GM04503 (cell line): ENCODE measurements at regions not wholly inside any gene's neighbourhood (a gene's known extent, or its start where the extent isn't known, plus 50 kb on each side); places are given as distances from the start of the nearest gene placed in this dataset.

Experiments used
- DNase-seq: peaks from one replicate; pipeline ENCODE4 v3.0.0-alpha.2; 2012; ENCODE audit warnings: low read depth

DNA sequence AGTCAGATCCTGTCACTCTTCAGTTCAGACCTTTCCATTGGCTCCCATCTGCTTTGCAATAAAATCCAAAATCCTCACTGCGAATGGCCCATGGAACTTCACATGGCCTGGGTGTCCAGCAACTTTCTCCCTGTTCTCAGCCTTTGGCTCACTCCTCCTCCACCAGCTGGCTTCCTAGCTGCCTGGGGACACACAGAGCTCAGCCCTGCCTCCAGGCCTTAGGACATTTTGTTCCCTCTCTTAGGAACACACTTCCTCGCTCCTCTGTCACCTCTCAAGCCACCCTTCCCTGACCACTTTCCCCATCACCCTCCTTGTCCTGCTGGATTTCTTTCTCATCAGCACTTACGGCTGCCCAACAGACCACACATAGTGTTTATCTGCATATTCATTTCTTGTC, 419.6 kb downstream of the MED13L start:
- no peak for DNase-seq

DNA sequence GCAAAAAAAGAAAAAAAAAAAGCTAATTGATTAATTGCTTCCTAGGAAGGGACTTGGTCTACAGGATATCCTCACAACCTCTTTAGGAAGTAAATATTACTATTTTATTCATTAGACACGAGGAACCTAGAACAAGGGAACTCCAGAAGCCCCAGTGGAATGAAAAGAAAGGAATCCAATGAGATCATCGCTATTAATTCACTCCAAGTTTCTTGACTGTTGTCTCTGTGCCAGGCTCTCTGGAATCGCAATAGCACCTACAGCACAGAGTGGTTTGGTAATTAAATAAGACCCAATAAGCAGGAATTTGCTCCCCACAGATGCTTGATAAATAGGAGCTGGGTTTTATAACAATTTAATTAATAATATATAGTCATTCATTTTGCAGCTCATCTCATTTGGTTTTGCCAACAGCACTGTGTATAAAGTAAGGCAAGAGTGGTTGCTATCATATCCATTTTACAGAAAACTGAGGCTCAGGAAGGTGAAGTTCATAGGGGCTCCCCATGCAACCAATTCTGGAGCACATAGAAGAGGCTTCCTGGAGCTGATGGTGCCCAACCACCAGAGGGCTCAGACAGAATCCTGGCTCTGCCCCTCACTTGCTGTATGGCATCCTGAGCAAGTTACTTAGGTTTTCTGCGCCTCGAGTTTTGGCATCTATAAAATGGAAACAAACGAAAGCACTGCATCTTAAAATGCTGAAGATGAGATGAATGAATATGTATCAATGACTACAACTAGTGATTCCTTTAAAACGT, 420.2 kb downstream of the MED13L start:
- DNase-seq: no peak

DNA sequence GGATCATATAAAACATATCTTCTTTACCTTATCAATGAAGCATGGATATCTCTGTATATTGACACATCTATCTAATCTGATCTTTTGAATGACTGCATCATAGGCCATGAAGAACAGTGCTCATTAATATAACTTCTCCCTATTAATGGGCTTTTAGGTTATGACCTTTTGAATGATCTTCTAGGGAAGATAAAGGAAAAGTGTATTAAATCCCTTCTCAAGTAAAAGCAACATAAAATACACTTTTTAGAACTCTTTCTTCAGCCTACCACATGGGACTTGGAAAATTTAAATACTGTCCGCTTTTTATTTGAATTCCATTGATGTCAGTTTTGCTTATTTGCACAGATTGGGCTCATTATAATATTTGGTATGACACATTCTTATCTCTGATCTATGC, 425.4 kb downstream of the MED13L start:
- no peak for DNase-seq

- no peak for DNase-seq
Measured at GRCh38 chr12:115850957-115851356, 426.5 kb downstream of the MED13L start.

GRCh38 chr12:115849262-115849943, 428.1 kb downstream of the MED13L start:
- DNase-seq: no peak

GRCh38 chr12:115847398-115847797, 430.1 kb downstream of the MED13L start:
- no peak for DNase-seq

- DNase-seq: no peak
Measured at GRCh38 chr12:115846516-115846915, 431.0 kb downstream of the MED13L start.

DNA sequence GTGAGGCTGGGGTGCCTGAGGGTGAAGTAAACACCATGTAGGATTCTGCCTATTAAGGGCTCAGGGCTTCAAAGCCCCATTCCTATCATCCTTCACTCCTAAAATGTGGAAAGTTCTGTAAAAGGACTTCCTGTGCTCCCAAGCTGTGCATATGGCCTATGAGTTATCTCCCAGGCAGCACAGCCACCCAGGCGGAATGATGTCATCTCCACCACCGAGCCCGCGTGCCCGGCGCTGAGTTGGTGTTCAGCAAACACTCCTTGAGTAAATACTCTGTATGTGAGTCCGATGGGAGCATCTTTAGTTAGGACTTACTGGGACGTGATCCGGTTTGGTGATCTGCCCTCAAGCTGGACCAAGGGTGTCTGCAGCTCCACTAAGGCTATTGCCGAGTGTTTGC, 437.3 kb downstream of the MED13L start:
- no peak for DNase-seq

- DNase-seq: no peak
Measured at GRCh38 chr12:115838952-115839351, 438.5 kb downstream of the MED13L start.

DNA sequence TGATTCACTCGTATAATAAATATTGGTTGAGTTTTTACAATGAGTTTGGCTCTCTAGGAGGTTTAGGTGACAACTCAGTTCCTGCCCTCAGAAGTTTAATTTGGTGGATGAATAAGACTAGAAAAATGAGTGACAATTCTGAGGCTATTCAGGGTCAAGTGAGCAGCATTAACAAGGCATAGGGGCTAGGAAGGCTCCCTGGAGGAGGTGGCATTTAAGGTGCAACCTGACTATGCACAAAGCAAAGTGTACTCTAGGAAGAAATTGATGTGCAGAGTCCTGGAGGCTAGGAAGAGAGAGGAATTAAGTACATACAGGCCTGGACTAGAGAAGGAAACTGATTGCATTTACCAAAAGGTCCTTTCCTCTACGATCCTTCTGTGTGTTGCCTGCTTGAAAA, 440.3 kb downstream of the MED13L start:
- DNase-seq: no peak

- DNase-seq: no peak
Measured at GRCh38 chr12:115835445-115835844, 442.0 kb downstream of the MED13L start.

- DNase-seq: no peak
Measured at GRCh38 chr12:115833704-115834103, 443.8 kb downstream of the MED13L start.

GRCh38 chr12:115830633-115831032, 446.9 kb downstream of the MED13L start:
- DNase-seq: no peak

GRCh38 chr12:115830070-115830469, 447.4 kb downstream of the MED13L start:
- DNase-seq: no peak

DNA sequence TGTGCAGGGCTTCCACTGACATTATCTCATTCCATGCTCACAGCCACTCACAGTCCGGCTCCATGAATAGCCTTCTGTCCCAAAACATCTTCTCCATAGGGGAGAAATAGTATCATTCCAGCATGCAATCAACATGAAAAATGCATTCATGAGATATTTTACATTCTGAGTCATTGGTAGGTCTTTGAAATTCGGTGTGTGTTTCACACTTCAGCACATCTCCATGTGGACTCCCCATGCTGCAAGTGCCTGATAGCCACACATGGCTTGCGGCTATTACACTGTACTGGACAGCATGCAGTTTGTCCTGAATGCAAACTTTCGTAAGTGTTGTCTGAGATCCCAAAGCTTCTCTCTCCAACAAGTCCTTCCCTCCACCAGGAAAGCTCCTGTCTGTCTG, 449.3 kb downstream of the MED13L start:
- no peak for DNase-seq

DNA sequence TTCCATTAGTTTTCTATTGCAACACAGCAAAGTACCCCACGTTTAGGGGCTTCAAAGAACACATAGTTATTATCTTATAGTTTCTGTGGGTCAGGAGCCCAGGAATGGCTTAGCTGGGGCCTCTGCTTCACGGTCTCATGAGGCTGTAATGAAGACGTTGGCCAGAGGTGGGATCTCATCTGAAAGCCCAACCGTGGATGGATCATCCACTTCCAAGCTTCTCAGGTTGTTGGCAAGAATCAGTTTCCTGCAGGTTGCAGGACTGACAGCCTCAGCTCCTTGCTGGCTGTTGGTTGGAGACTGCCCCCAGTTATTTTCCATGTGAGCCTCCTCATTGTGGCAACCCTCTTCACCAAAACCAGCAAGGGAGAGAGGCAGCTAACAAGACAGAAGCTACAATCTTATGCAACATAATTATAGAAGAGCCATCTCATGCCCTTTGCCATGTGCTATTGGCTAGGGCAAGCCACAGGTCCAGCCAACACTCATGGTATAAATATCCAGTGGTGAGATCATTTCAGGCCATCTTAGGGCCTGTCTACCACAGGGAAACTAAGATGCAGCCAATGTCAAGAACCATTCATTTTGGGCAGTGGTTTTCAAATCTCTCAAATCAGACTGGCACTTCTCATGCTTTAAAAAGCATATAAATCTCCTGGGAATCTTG, 452.4 kb downstream of the MED13L start:
- no peak for DNase-seq

DNA sequence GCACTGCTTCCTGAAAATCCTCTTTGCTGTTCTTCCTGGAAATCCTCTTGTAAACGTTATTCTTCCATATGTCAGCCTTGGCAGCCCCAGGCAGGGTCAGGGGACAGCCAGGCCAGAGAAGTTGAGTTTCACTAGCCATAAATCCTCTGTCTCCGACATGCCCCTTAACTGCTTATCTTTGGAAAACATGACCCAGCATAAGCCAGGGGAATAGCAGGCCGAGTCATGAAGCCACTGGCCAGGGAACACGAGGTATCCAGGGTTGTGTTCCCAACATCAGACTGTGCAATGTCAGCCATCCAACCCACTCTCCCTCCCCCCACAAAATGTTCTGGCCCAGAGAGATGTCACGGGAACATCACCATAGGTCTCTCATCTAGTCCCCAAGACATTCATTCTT, 453.9 kb downstream of the MED13L start:
- DNase-seq: no peak

- no peak for DNase-seq
Measured at GRCh38 chr12:115820656-115821055, 456.8 kb downstream of the MED13L start.

GRCh38 chr12:115818973-115819372, 458.5 kb downstream of the MED13L start:
- no peak for DNase-seq

- no peak for DNase-seq
Measured at GRCh38 chr12:115817389-115817788, 460.1 kb downstream of the MED13L start.

DNA sequence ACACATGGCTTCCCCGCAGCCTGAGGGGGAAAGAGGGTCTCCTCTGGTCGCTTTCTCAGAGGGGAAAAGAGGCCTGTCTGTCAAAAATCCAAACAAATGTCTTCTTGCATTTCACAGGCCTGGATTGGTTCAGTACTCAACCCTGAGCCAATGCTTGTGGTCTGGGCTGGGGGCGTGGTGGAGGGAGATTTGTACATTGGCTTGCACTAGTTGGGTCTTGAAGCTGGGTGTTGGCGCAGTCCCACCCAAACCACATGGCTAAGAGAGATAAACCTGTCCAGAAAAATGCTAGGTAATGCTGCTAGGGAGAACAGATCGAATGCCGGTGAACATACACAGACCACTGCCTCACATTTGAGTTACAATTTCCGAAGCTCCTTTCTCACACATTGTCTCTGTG, 461.6 kb downstream of the MED13L start:
- no peak for DNase-seq

DNA sequence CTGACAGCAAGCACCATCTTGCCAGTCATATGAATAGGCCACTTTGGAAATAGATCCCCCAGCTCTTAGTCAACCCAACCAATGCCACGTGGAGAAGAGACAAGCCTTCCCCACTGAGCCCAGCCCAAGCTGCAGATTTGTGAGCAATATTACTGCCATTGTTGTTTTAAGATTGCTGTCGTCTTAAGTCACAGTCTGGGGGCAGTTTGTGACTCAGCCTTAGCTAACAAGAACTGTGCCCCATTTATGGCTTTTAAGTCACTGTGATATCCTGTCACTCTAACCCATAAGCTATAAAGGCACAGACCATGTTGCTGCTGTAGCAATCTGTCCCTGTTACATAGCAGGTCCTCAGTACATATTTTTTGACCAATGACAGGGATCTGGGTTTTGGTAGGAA, 464.2 kb downstream of the MED13L start:
- DNase-seq: no peak

DNA sequence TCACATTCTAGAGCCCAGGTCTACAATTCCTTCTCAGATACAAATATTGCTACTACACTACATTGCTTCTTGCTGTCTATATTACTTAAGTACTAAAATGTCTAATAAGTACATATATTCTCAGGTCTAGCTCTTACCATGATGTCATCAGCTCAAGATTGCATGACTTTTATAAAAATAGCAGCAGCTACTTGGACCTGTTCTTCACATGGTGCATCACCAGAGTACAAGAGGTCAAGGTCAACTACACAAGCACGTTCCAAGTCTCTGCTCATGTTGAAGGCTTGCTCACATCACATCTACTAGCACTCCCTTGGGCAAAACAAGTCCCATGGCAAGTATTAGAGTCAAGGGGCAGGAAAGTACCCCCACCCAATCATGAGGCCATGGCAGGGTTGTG, 465.6 kb downstream of the MED13L start:
- DNase-seq: no peak
